Natural killer cell treated with Interleukin-12 subunit alpha and Interleukin-12 subunit beta and Interleukin-15 and Interleukin-18, amount 100 ng/mL, for 72 hours (primary cell): ENCODE measurements at regions not wholly inside any gene's neighbourhood (a gene's known extent, or its start where the extent isn't known, plus 50 kb on each side); places are given as distances from the start of the nearest gene placed in this dataset.
A peak's percentile ranks its signal among the peaks of the same experiment; 100 is the strongest.

Source experiments
- ATAC-seq, 2 donors: fragments of 150-1000 bp; cut with Tn5 transposase in 1 of 2; sonication (Bioruptor Pico), chemical (Tn5 transposase) in 1 of 2; 2 replicates each; pipeline ENCODE4 v1.10.0; 2021
- DNase-seq: peaks from one replicate; pipeline ENCODE4 v3.0.0; 2022; ENCODE audit warnings: low spot score
- H3K27ac Mint-ChIP-seq, 2 donors: 1 replicate in 1 of 2; 2 replicates in 1 of 2; pipeline ENCODE4 v1.8.0; 2022; ENCODE audit warnings: mixed read lengths in 2 of 2, mild to moderate bottlenecking in 1 of 2, moderate library complexity in 1 of 2
- H3K27me3 Mint-ChIP-seq, 2 donors: 1 replicate in 1 of 2; 2 replicates in 1 of 2; pipeline ENCODE4 v1.8.0; 2022; ENCODE audit warnings: mixed read lengths in 2 of 2
- H3K36me3 Mint-ChIP-seq: one replicate; pipeline ENCODE4 v1.8.0; 2022; ENCODE audit warnings: mixed read lengths
- H3K4me1 Mint-ChIP-seq, 2 donors: 1 replicate in 1 of 2; 2 replicates in 1 of 2; pipeline ENCODE4 v1.8.0; 2022; ENCODE audit warnings: low read depth in 2 of 2, mixed read lengths in 2 of 2, mild to moderate bottlenecking in 1 of 2
- H3K4me3 Mint-ChIP-seq: one replicate; pipeline ENCODE4 v1.8.0; 2022; ENCODE audit warnings: mixed read lengths
- H3K9me3 Mint-ChIP-seq: 2 replicates; pipeline ENCODE4 v1.8.0; 2022; ENCODE audit warnings: mixed read lengths

DNA sequence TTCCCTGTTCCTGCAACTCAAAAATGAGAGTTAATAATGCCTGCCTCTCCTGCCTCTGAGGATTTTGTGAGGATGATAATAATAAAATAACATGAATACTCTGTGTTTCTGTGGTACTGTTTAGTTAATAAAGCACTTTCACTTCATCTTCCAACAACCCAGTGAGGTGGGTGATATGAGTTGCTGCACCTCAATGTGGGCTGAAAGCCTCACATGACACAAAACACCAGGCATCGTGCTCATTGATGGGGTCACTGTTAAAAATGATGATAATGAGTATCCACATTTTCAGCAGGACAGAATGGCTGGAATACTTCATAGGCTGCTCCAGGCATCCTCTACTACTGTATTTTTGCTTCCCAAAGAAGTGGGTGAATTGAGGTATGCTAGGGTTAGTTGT, 222.8 kb upstream of the NRP1 start:
- H3K27ac Mint-ChIP-seq: no peak overlapping the region
- peaks cover 12 to 35% of the 10 kb centered on the region in 2 donors for H3K27me3 Mint-ChIP-seq
- DNase-seq: no peak

DNA sequence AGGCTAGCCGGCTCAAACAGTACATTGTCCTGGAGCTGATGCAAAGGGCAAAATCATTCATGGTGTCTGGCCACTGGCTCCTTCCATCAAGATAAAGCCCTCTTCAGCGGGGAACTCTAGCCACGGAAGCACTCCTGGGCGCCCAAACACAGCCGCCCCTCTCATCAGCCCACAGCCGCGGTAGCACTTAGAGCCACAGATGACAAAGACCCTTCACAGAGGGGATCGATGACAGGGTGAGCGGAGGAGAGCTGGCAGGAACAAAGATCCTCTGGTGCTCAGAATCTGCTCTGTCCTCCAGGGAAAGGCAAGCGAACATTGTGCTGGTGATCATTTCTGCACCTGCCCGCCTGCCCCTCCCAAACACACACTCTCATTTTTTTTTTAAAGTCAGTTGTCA, 222.2 kb upstream of the NRP1 start:
- no peak for ATAC-seq
- Mint-ChIP-seq H3K9me3 (no peaks in the 10 kb centered on the region), H3K27me3 (peaks cover 12 to 35% of the 10 kb centered on the region in 2 donors), H3K4me3 (no peak overlapping the region), H3K27ac (no peak overlapping the region), H3K4me1 (no peaks in the 10 kb centered on the region), H3K36me3 (no peaks in the 10 kb centered on the region)
- DNase-seq: no peak

More for the DNA sequence above, 222.8 kb upstream of the NRP1 start:
- no peaks in the 10 kb centered on the region for H3K36me3 Mint-ChIP-seq
- ATAC-seq: no peak
- H3K4me3 Mint-ChIP-seq: no peak overlapping the region
- H3K4me1 Mint-ChIP-seq: no peaks in the 10 kb centered on the region
- H3K9me3 Mint-ChIP-seq: no peaks in the 10 kb centered on the region

GRCh38 chr10:33556103-33556502, 221.6 kb upstream of the NRP1 start:
- Mint-ChIP-seq H3K27ac (no peak overlapping the region), H3K27me3 (peaks cover 14 to 35% of the 10 kb centered on the region in 2 donors), H3K4me3 (no peak overlapping the region), H3K36me3 (no peaks in the 10 kb centered on the region), H3K4me1 (no peaks in the 10 kb centered on the region), H3K9me3 (no peaks in the 10 kb centered on the region)
- no peak for ATAC-seq
- no peak for DNase-seq

GRCh38 chr10:33553748-33554571, 219.5 kb upstream of the NRP1 start:
- peaks cover 18 to 37% of the 10 kb centered on the region in 2 donors for H3K27me3 Mint-ChIP-seq
- no peak overlapping the region for H3K4me3 Mint-ChIP-seq
- no peaks in the 10 kb centered on the region for H3K9me3 Mint-ChIP-seq
- H3K4me1 Mint-ChIP-seq: no peaks in the 10 kb centered on the region
- no peaks in the 10 kb centered on the region for H3K36me3 Mint-ChIP-seq
- DNase-seq (no peak), ATAC-seq (no peak)
- no peak overlapping the region for H3K27ac Mint-ChIP-seq

GRCh38 chr10:33552290-33552689, 217.8 kb upstream of the NRP1 start:
- no peak overlapping the region for H3K4me3 Mint-ChIP-seq
- H3K36me3 Mint-ChIP-seq: no peaks in the 10 kb centered on the region
- no peak for DNase-seq
- no peak for ATAC-seq
- H3K27ac Mint-ChIP-seq: no peak overlapping the region
- H3K27me3 Mint-ChIP-seq: peaks cover 20 to 39% of the 10 kb centered on the region in 2 donors
- no peaks in the 10 kb centered on the region for H3K9me3 Mint-ChIP-seq
- H3K4me1 Mint-ChIP-seq: no peaks in the 10 kb centered on the region

- no peak for ATAC-seq
- H3K36me3 Mint-ChIP-seq: no peaks in the 10 kb centered on the region
- DNase-seq: no peak
- no peak overlapping the region for H3K27ac Mint-ChIP-seq
- peaks cover 19 to 32% of the 10 kb centered on the region in 2 donors for H3K27me3 Mint-ChIP-seq
- no peaks in the 10 kb centered on the region for H3K4me1 Mint-ChIP-seq
- H3K4me3 Mint-ChIP-seq: no peak overlapping the region
- no peaks in the 10 kb centered on the region for H3K9me3 Mint-ChIP-seq
Observed at GRCh38 chr10:33550811-33551210, 216.3 kb upstream of the NRP1 start.

DNA sequence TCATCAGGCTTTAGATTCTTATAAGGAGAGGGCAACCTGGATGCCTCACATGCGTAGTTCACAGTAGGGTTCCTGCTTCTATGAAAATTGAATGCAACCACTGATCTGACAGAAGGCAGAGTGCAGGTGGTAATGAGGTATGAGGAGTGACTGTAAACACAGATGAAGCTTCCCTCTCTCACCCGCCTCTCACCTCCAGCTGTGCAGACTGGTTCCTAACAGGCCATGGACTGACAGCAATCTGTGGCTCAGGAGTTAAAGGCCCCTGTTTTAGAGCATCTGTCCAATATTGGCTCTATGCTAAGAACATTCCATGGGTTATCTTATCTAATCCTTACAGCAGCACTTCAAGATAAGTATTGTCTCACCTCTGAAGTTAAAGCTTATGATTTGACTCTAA, 213.5 kb upstream of the NRP1 start:
- ATAC-seq (peak in 1 of 2 donors; percentile 11), DNase-seq (no peak)
- no peaks in the 10 kb centered on the region for H3K4me1 Mint-ChIP-seq
- H3K27ac Mint-ChIP-seq: no peak overlapping the region
- peaks cover 8% of the 10 kb centered on the region for H3K36me3 Mint-ChIP-seq
- no peak overlapping the region for H3K4me3 Mint-ChIP-seq
- H3K27me3 Mint-ChIP-seq: peaks cover 27 to 34% of the 10 kb centered on the region in 2 donors
- peaks cover 8% of the 10 kb centered on the region for H3K9me3 Mint-ChIP-seq

DNA sequence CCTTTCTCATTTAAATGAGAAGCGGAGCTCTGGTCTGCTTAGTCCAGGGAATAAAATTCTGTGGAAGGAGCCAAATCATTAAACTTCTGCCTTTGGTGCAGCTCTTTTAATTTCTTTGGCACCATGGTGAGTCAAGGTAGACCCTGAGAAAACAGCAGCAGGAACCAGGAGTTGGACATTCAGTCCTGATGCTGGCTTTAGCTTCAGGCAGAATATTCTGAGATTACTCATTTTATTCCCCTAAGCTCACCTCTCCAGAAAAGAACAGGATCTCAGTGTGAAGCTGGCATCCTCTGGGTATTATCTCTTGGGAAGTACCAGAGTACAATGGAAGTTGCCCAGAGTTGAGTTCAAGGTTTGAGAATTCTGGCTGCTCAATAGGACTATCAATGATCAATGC, 211.6 kb upstream of the NRP1 start:
- ATAC-seq (no peak), DNase-seq (no peak)
- Mint-ChIP-seq H3K27ac (no peak overlapping the region), H3K9me3 (peaks cover 9% of the 10 kb centered on the region), H3K4me3 (no peak overlapping the region), H3K36me3 (peaks cover 15% of the 10 kb centered on the region), H3K4me1 (no peaks in the 10 kb centered on the region), H3K27me3 (peaks cover 34 to 47% of the 10 kb centered on the region in 2 donors)

DNA sequence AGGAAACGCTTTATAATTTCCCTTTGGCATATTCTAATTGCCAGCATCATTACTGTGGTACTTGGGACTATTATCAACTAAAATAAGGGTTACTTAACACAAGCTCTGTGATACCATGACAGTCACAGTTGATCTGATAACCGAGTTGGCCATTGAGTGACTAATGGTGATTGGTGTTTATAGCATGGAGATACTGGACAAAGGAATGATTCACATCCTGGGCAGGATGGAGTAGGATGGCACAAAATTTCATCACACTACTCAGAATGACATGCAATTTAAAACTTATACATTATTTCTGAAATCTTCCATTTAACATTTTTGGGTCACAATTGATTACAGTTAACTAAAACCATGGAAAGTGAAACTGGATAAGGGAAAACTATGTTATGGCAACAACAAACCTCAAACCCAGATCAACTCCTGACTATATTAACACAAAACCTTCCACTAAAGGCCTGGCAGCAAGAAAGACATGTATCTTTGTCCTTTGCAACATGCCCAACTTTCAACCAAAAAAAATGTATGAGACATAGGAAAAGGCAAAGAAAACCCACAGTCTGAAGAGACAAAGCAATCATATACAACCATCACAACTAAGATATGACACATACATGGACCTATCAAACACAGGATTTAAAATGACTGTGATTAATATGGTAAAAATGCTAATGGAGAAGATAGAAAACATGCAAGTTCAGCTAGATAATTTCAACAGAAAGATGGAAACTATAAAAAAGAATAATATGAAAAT, 208.5 kb upstream of the NRP1 start:
- no peak for DNase-seq
- no peak for ATAC-seq
- H3K9me3 Mint-ChIP-seq: peaks cover 9% of the 10 kb centered on the region
- no peak overlapping the region for H3K27ac Mint-ChIP-seq
- H3K27me3 Mint-ChIP-seq: peaks cover 27 to 47% of the 10 kb centered on the region in 2 donors
- peaks cover 15% of the 10 kb centered on the region for H3K36me3 Mint-ChIP-seq
- no peak overlapping the region for H3K4me3 Mint-ChIP-seq
- no peaks in the 10 kb centered on the region for H3K4me1 Mint-ChIP-seq

- H3K36me3 Mint-ChIP-seq: peaks cover 15% of the 10 kb centered on the region
- no peak overlapping the region for H3K27ac Mint-ChIP-seq
- ATAC-seq: no peak
- H3K27me3 Mint-ChIP-seq: peaks cover 33 to 74% of the 10 kb centered on the region in 2 donors
- no peaks in the 10 kb centered on the region for H3K4me1 Mint-ChIP-seq
- peaks cover 9% of the 10 kb centered on the region for H3K9me3 Mint-ChIP-seq
- H3K4me3 Mint-ChIP-seq: no peak overlapping the region
- DNase-seq: no peak
Observed at GRCh38 chr10:33539116-33539515, 204.6 kb upstream of the NRP1 start.

DNA sequence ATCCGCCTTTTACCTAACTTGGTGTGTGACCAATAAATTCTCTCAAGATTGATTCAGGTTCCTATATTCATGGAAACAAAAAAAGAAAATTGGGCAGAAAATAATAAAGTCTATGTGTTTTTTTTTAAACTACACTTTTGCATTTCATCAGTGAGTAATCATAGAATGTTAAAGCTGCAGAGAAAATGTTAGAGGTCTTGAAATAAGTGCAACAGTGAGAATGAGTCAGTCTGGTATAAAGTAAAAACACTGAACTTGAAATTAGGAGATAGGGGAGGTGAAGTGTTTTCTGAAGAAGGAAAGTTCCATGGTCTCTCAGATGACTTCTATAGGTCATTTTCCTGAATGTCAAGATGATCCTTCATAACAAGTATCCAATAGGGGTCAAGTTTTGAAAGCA, 202.6 kb upstream of the NRP1 start:
- DNase-seq (no peak), ATAC-seq (no peak)
- Mint-ChIP-seq H3K9me3 (no peaks in the 10 kb centered on the region), H3K4me1 (no peaks in the 10 kb centered on the region), H3K27me3 (peaks cover 30 to 74% of the 10 kb centered on the region in 2 donors), H3K36me3 (peaks cover 4% of the 10 kb centered on the region), H3K4me3 (no peak overlapping the region), H3K27ac (no peak overlapping the region)

GRCh38 chr10:33536508-33536907, 202.0 kb upstream of the NRP1 start:
- Mint-ChIP-seq H3K36me3 (peaks cover under 1% of the 10 kb centered on the region), H3K9me3 (no peaks in the 10 kb centered on the region), H3K4me3 (no peak overlapping the region), H3K4me1 (no peaks in the 10 kb centered on the region), H3K27me3 (peaks cover 24 to 72% of the 10 kb centered on the region in 2 donors), H3K27ac (no peak overlapping the region)
- DNase-seq (no peak), ATAC-seq (no peak)

GRCh38 chr10:33535866-33536265, 201.4 kb upstream of the NRP1 start:
- Mint-ChIP-seq H3K27ac (no peak overlapping the region), H3K9me3 (no peaks in the 10 kb centered on the region), H3K27me3 (peaks cover 25 to 71% of the 10 kb centered on the region in 2 donors), H3K4me3 (no peak overlapping the region), H3K36me3 (no peaks in the 10 kb centered on the region), H3K4me1 (no peaks in the 10 kb centered on the region)
- ATAC-seq (no peak), DNase-seq (no peak)

DNA sequence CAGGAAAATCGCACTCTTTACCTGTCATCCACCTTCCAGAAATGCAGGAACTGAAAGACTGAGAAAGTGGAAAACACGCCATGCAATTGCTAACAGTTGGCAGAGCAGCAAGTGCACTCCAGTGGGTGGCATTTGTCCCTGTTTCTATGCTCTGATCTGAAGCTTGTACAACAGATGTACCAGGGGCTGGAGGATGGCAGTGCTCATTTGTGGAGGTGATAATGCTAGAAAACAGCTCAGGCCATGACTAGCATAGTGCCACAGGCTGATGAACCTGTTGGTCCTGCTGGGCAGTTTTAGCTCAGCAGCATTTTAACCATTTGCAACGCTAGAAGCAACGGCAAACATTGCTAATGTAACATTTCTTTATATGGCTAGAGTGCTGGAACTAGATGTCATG, 199.9 kb upstream of the NRP1 start:
- no peak for ATAC-seq
- no peak overlapping the region for H3K4me3 Mint-ChIP-seq
- H3K27ac Mint-ChIP-seq: no peak overlapping the region
- H3K36me3 Mint-ChIP-seq: no peaks in the 10 kb centered on the region
- no peaks in the 10 kb centered on the region for H3K4me1 Mint-ChIP-seq
- no peak for DNase-seq
- H3K9me3 Mint-ChIP-seq: no peaks in the 10 kb centered on the region
- H3K27me3 Mint-ChIP-seq: peaks cover 29 to 66% of the 10 kb centered on the region in 2 donors
